ENCODE measurements at regions not wholly inside any gene's neighbourhood (a gene's known extent, or its start where the extent isn't known, plus 50 kb on each side); places are given as distances from the start of the nearest gene placed in this dataset.
A peak's percentile ranks its signal among the peaks of the same experiment; 100 is the strongest.

DNA sequence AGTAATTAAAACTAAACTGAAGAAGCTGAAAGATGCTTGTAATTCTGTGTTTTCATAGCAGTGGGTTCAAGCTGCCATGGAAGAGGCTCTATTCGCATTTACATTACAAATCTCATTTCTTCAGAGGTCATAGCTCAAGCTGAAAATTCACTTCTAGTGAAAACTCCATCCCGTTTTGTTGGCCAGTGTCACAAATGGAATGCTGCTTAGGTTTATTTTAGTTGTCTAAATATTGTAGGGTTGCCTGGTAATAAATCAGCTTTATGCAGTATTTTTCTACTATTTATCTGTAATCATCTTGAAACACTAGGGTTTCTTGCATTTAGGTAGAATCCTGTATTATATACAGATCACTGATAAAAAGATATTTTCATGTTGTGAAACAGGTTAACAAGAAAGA lies 240.6 kb downstream of the PTBP2 start:
- Histone ChIP-seq H3K27me3 (no peaks in the 10 kb centered on the region), H3K36me3 (no peaks in the 10 kb centered on the region), H3K4me3 (no peak overlapping the region), H3K27ac (no peak overlapping the region), H3K9me3 (no peaks in the 10 kb centered on the region), H3K4me1 (no peaks in the 10 kb centered on the region)
- no peak for ATAC-seq
- no peak for FAIRE-seq
- DNase-seq = no peak
- TF ChIP-seq, protein P1, sequence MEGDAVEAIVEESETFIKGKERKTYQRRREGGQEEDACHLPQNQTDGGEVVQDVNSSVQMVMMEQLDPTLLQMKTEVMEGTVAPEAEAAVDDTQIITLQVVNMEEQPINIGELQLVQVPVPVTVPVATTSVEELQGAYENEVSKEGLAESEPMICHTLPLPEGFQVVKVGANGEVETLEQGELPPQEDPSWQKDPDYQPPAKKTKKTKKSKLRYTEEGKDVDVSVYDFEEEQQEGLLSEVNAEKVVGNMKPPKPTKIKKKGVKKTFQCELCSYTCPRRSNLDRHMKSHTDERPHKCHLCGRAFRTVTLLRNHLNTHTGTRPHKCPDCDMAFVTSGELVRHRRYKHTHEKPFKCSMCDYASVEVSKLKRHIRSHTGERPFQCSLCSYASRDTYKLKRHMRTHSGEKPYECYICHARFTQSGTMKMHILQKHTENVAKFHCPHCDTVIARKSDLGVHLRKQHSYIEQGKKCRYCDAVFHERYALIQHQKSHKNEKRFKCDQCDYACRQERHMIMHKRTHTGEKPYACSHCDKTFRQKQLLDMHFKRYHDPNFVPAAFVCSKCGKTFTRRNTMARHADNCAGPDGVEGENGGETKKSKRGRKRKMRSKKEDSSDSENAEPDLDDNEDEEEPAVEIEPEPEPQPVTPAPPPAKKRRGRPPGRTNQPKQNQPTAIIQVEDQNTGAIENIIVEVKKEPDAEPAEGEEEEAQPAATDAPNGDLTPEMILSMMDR (IDR thresholded peaks at IDR 0.05) = no peak
- WGBS, 2 donors = 68 to 79% methylated on average over 2 of the region's 2 CpGs
- intact Hi-C loops (cut with DNase I) = loop anchor here in 1 of 3 donors (10.0 kb wide), 1 partner anchor 1093 kb away; no protein-coding TSS in a partner anchor

DNA sequence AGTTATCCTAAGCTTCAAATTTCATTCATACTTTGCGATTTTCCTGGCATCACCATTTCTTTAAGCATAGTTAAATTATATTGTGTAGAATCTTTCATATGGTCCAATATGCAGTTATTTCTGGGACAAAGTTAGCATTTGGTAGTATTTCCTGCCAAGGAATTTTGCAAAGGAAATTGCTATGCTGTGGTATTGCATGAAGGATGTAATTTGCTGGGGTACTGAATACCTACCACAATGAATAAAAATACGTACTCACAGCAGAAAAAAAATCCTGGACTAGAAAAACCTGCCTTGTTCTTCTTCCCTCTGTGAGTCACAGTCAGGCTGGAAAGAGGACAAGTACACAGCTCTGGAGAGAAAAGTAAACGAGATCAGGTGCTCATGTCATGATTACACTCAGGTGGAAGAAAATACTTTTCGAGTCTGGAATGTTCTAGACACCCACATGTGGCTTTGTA lies 241.2 kb downstream of the PTBP2 start:
- Histone ChIP-seq H3K27ac (no peak overlapping the region), H3K9me3 (no peaks in the 10 kb centered on the region), H3K4me1 (no peaks in the 10 kb centered on the region), H3K36me3 (no peaks in the 10 kb centered on the region), H3K27me3 (no peaks in the 10 kb centered on the region), H3K4me3 (no peak overlapping the region)
- ATAC-seq (peak in 3 of 4 donors; percentile 37 to 80 (median 70)), FAIRE-seq (no peak), DNase-seq (no peak)
- WGBS, 2 donors = 19 to 22% methylated on average over 4 of the region's 4 CpGs
- intact Hi-C loops (cut with DNase I) = loop anchor here in 1 of 3 donors (10.0 kb wide), 1 partner anchor 1092 kb away; no protein-coding TSS in a partner anchor
- TF ChIP-seq, protein P1 (IDR thresholded peaks at IDR 0.05) = no peak

DNA sequence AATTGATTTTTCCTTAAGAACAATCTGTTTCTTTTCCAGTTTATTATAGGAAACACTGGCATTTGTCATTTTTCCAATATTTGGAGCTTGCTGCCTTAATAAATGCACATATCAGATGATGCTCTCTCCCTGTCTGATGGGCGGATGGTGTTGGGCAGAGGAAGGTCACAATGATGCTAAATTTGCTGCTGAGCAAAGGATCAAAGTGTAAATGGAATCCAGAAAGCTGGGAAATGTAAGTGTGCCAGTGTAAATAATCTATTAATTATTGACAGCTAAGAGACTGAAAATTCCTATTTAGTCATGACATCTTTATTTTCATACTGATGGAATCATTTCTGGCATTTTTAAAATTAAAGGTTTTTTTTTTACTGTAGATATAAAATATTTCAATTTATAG lies 243.2 kb downstream of the PTBP2 start:
- TF ChIP-seq, protein P1 (IDR thresholded peaks at IDR 0.05) = no peak
- 30 to 51% methylated on average over 1 of the region's 1 CpG for WGBS, 2 donors
- no peaks in the 10 kb centered on the region for H3K4me1 ChIP-seq
- H3K9me3 ChIP-seq = no peaks in the 10 kb centered on the region
- DNase-seq = no peak
- ATAC-seq = no peak
- no peak overlapping the region for H3K27ac ChIP-seq
- no peak overlapping the region for H3K4me3 ChIP-seq
- no peaks in the 10 kb centered on the region for H3K27me3 ChIP-seq
- intact Hi-C loops (cut with DNase I) = loop anchor here in 1 of 3 donors (10.0 kb wide), 1 partner anchor 1090 kb away; no protein-coding TSS in a partner anchor
- FAIRE-seq = no peak
- no peaks in the 10 kb centered on the region for H3K36me3 ChIP-seq

- Histone ChIP-seq H3K4me3 (no peak overlapping the region), H3K36me3 (no peaks in the 10 kb centered on the region), H3K4me1 (no peaks in the 10 kb centered on the region), H3K27me3 (no peaks in the 10 kb centered on the region), H3K27ac (no peak overlapping the region), H3K9me3 (no peaks in the 10 kb centered on the region)
- intact Hi-C loops (cut with DNase I) = loop anchor here in 1 of 3 donors (10.0 kb wide), 1 partner anchor 1088 kb away; no protein-coding TSS in a partner anchor
- DNase-seq (peak; percentile 43 to 87 (median 68)), FAIRE-seq (peak; percentile 29), ATAC-seq (peak in 3 of 4 donors; percentile 86 to 94 (median 90))
- TF ChIP-seq, protein P1 (IDR thresholded peaks at IDR 0.05) = peak; percentile 72 to 89 (median 82)
- 30 to 39% methylated on average over 15 of the region's 15 CpGs for WGBS, 2 donors
Observed at GRCh38 chr1:96966536-96967138, 245.1 kb downstream of the PTBP2 start.

- WGBS, 2 donors = 43 to 50% methylated on average over 8 of the region's 8 CpGs
- no peak overlapping the region for H3K4me3 ChIP-seq
- no peaks in the 10 kb centered on the region for H3K36me3 ChIP-seq
- H3K27me3 ChIP-seq = no peaks in the 10 kb centered on the region
- no peaks in the 10 kb centered on the region for H3K9me3 ChIP-seq
- no peak overlapping the region for H3K27ac ChIP-seq
- DNase-seq (no peak), ATAC-seq (no peak), FAIRE-seq (no peak)
- no peaks in the 10 kb centered on the region for H3K4me1 ChIP-seq
- TF ChIP-seq, protein P1 (IDR thresholded peaks at IDR 0.05) = no peak
- intact Hi-C loops (cut with DNase I) = loop anchor here in 1 of 3 donors (10.0 kb wide), 1 partner anchor 1087 kb away; no protein-coding TSS in a partner anchor
Observed at GRCh38 chr1:96967311-96967710, 245.7 kb downstream of the PTBP2 start.

All from pancreas (tissue), 10 donors.